ENCODE measurements at regions not wholly inside any gene's neighbourhood (a gene's known extent, or its start where the extent isn't known, plus 50 kb on each side); places are given as distances from the start of the nearest gene placed in this dataset.

GRCh38 chr3:59531066-59531745, 481.4 kb upstream of the CFAP20DC start:
- Mint-ChIP-seq H3K9me3 (no peaks in the 10 kb centered on the region), H3K36me3 (no peaks in the 10 kb centered on the region), H3K4me3 (no peak overlapping the region), H3K27ac (no peak overlapping the region), H3K27me3 (no peaks in the 10 kb centered on the region), H3K4me1 (no peaks in the 10 kb centered on the region)
- no peak for DNase-seq (ENCODE audit: low spot score in 2 of 2)
- no peak for ATAC-seq (ENCODE audit: low read depth)

DNA sequence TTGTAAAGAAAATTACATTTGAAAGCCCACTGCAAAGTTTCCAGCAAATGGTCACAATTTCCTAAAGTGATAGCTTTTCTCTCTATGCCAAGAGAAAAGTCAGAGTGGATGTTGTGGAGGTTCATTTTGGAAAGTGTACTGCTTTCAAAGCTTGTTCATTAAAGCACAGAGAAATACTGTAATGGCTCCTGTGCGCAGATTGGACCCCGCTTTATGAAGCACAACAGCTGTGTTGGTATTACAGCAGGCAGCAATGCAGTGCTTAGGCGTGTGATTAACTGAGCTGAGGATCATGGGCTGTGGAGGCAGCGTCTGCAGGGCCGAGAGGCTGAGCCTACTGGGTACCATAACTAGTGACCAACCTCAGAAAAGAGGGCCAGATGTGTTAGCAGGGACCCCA, 478.4 kb upstream of the CFAP20DC start:
- H3K4me3 Mint-ChIP-seq, result no peak overlapping the region

DNA sequence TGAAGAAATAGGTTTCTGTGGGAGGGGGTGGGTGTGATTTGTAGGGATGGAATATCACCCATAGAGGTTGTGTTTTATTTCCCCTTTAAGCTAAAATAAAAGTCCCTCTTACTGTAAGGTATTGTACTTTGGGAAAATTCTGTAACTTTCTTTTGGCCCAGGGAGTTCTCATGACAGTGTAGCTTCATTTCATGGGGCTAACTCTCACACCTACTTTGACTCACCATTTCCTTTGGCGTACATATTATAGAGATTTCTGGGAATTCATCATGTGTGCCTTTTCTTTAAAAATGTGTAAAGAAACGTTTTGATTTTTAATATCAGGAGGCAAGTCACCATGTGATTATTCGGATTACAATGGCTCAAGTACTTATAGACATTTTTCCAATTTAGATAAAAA, 477.7 kb upstream of the CFAP20DC start:
- Mint-ChIP-seq H3K4me3 (no peak overlapping the region), H3K27me3 (no peaks in the 10 kb centered on the region), H3K9me3 (no peaks in the 10 kb centered on the region), H3K27ac (no peak overlapping the region), H3K4me1 (no peaks in the 10 kb centered on the region), H3K36me3 (no peaks in the 10 kb centered on the region)
- ATAC-seq (ENCODE audit: low read depth) (no peak), DNase-seq (ENCODE audit: low spot score in 2 of 2) (no peak)

More for the DNA sequence above, 478.4 kb upstream of the CFAP20DC start:
- no peaks in the 10 kb centered on the region for H3K4me1 Mint-ChIP-seq
- DNase-seq (ENCODE audit: low spot score in 2 of 2) (no peak), ATAC-seq (ENCODE audit: low read depth) (no peak)
- H3K27me3 Mint-ChIP-seq, result no peaks in the 10 kb centered on the region
- H3K36me3 Mint-ChIP-seq, result no peaks in the 10 kb centered on the region
- H3K27ac Mint-ChIP-seq, result no peak overlapping the region
- H3K9me3 Mint-ChIP-seq, result no peaks in the 10 kb centered on the region

GRCh38 chr3:59526999-59527398, 477.2 kb upstream of the CFAP20DC start:
- H3K4me3 Mint-ChIP-seq, result no peak overlapping the region
- no peak for ATAC-seq (ENCODE audit: low read depth)

GRCh38 chr3:59522550-59522949, 472.7 kb upstream of the CFAP20DC start:
- DNase-seq (ENCODE audit: low spot score in 2 of 2) (no peak), ATAC-seq (ENCODE audit: low read depth) (no peak)
- H3K4me1 Mint-ChIP-seq, result no peaks in the 10 kb centered on the region
- no peaks in the 10 kb centered on the region for H3K27me3 Mint-ChIP-seq
- no peaks in the 10 kb centered on the region for H3K9me3 Mint-ChIP-seq
- no peaks in the 10 kb centered on the region for H3K36me3 Mint-ChIP-seq
- no peak overlapping the region for H3K4me3 Mint-ChIP-seq
- no peak overlapping the region for H3K27ac Mint-ChIP-seq

More at GRCh38 chr3:59526999-59527398, 477.2 kb upstream of the CFAP20DC start:
- H3K36me3 Mint-ChIP-seq, result no peaks in the 10 kb centered on the region
- no peaks in the 10 kb centered on the region for H3K4me1 Mint-ChIP-seq
- no peak for DNase-seq (ENCODE audit: low spot score in 2 of 2)
- H3K27ac Mint-ChIP-seq, result no peak overlapping the region
- H3K27me3 Mint-ChIP-seq, result no peaks in the 10 kb centered on the region
- no peaks in the 10 kb centered on the region for H3K9me3 Mint-ChIP-seq

DNA sequence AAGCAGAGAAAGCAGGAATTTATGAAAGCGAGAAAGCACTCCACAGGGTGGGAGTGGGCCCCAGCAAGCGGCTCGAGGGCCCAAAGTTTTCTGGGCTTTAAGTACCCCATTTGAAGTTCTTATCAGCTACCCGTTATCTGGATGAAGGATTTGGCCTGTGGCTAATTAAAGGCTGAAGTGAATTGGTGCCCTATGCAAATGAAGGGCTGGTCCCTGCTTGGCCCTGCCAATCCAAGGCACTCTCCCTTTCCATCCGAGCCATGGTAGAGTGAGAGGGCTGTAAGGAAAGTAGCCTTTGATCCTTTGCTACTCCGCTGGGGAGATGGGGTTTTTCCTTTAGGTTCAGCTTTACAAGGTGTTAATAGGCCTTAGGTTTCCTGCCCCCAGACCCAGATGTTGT, 469.3 kb upstream of the CFAP20DC start:
- no peak overlapping the region for H3K4me3 Mint-ChIP-seq

DNA sequence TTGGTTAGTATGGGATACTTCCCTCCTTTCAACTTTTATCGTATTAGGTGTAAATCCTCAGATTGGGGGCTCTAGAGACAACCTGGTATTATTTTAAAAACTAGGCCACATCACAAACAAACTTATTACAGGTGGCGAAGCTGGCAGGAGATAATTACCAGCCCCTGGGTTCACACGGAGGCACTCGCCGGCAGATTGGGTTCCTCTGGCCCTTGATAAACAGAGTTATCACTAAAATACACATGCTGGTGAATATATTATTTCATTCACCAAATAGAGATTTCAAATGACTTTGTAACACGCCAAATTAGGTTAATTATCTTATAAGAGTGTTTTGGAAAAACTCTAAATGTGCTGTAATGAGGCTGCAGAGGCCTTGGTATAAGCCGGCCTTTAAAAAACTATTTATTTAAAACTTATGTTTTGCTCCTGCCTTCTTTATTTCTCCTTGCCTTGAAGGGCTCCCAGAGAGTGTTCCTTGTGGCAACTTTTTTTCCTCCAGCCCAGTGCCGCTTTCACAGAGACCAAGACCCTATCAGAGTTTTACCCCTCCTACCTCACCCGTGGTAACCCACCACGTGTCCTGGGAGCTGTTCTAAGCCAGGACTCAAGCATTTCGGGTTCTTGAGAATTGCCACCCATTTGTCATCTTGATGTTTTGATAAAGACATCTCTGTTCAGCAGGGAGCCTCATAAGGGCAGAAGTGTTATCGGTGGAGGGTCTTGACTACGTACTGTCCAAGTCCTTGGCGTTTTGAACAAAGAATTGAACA, 468.6 kb upstream of the CFAP20DC start:
- no peak overlapping the region for H3K27ac Mint-ChIP-seq
- no peaks in the 10 kb centered on the region for H3K36me3 Mint-ChIP-seq
- H3K4me1 Mint-ChIP-seq, result no peaks in the 10 kb centered on the region
- no peak overlapping the region for H3K4me3 Mint-ChIP-seq
- no peaks in the 10 kb centered on the region for H3K27me3 Mint-ChIP-seq
- no peak for ATAC-seq (ENCODE audit: low read depth)
- no peaks in the 10 kb centered on the region for H3K9me3 Mint-ChIP-seq
- no peak for DNase-seq (ENCODE audit: low spot score in 2 of 2)

More for the DNA sequence above, 469.3 kb upstream of the CFAP20DC start:
- no peak for ATAC-seq (ENCODE audit: low read depth)
- no peaks in the 10 kb centered on the region for H3K4me1 Mint-ChIP-seq
- no peak overlapping the region for H3K27ac Mint-ChIP-seq
- no peaks in the 10 kb centered on the region for H3K27me3 Mint-ChIP-seq
- no peaks in the 10 kb centered on the region for H3K9me3 Mint-ChIP-seq
- H3K36me3 Mint-ChIP-seq, result no peaks in the 10 kb centered on the region
- DNase-seq (ENCODE audit: low spot score in 2 of 2), result no peak

DNA sequence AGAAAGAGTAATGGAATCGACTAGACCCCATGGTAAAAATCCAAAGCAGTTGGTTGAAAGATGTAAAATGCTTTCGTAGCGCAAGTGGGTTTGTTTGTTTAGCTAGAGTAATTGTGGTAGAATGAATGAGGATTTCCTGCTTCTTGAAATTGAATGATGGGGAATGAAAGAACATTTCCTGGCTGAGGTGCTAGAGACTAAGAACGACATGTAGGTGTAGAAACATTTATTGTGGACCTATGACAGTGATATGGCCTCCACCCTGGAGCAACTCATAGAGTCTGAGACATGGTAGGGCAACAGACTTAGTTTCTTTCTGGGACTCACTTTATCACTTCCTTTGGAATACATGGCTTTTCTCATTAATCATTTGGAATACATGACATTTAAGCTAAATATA, 467.6 kb upstream of the CFAP20DC start:
- H3K9me3 Mint-ChIP-seq, result no peaks in the 10 kb centered on the region
- H3K4me3 Mint-ChIP-seq, result no peak overlapping the region
- no peak overlapping the region for H3K27ac Mint-ChIP-seq
- H3K27me3 Mint-ChIP-seq, result no peaks in the 10 kb centered on the region
- H3K36me3 Mint-ChIP-seq, result no peaks in the 10 kb centered on the region
- no peaks in the 10 kb centered on the region for H3K4me1 Mint-ChIP-seq
- DNase-seq (ENCODE audit: low spot score in 2 of 2), result no peak
- ATAC-seq (ENCODE audit: low read depth), result no peak

DNA sequence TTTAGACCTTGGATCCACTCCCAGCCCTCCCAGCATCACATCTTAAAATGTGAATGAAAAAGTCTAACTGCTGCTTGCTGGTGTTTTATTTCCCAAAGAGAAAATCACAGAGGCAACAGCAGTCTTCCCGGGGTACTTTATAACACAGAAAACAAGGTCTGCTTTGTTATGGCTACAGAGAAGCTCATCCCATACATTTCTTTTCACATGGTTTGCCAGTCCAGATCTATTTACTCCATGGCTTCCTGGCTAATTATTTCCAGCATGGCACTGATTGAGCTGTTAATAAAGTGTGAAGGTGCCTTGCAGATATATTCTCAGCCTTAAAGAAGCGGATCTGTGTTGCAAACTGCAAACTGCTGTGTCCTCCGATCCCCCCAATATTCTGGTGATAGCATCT, 466.1 kb upstream of the CFAP20DC start:
- no peaks in the 10 kb centered on the region for H3K36me3 Mint-ChIP-seq
- no peak for DNase-seq (ENCODE audit: low spot score in 2 of 2)
- H3K27me3 Mint-ChIP-seq, result no peaks in the 10 kb centered on the region
- H3K27ac Mint-ChIP-seq, result no peak overlapping the region
- no peak overlapping the region for H3K4me3 Mint-ChIP-seq
- ATAC-seq (ENCODE audit: low read depth), result no peak
- no peaks in the 10 kb centered on the region for H3K4me1 Mint-ChIP-seq
- H3K9me3 Mint-ChIP-seq, result no peaks in the 10 kb centered on the region

- no peaks in the 10 kb centered on the region for H3K9me3 Mint-ChIP-seq
- no peak overlapping the region for H3K27ac Mint-ChIP-seq
- H3K4me3 Mint-ChIP-seq, result no peak overlapping the region
- no peak for ATAC-seq (ENCODE audit: low read depth)
- H3K27me3 Mint-ChIP-seq, result no peaks in the 10 kb centered on the region
- H3K36me3 Mint-ChIP-seq, result no peaks in the 10 kb centered on the region
- H3K4me1 Mint-ChIP-seq, result no peaks in the 10 kb centered on the region
- DNase-seq (ENCODE audit: low spot score in 2 of 2), result no peak
These were observed 465.1 kb upstream of the CFAP20DC start for GRCh38 chr3:59514865-59515482.

- Mint-ChIP-seq H3K9me3 (no peaks in the 10 kb centered on the region), H3K27ac (no peak overlapping the region), H3K36me3 (no peaks in the 10 kb centered on the region), H3K4me1 (no peaks in the 10 kb centered on the region), H3K27me3 (no peaks in the 10 kb centered on the region), H3K4me3 (no peak overlapping the region)
- ATAC-seq (ENCODE audit: low read depth) (no peak), DNase-seq (ENCODE audit: low spot score in 2 of 2) (no peak)
These were observed 463.7 kb upstream of the CFAP20DC start for GRCh38 chr3:59513570-59513969.

DNA sequence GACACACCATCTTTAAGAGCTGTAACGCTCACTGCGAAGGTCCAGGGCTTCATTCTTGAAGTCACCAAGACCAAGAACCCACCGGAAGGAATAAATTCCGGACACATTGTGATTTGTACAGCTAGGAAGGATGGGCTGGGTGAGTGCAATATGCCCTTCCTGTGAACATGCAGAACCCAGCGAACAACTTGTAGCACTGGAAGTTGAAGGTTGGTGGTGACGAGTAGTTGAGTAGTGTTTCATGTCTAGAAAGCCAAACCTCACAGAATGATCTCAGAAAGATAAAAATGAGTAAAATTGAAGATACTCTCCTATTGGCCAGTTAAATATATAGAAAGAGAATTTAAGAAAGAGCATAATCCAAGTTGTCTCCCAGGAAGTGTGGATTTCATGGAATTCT, 462.2 kb upstream of the CFAP20DC start:
- H3K9me3 Mint-ChIP-seq, result no peaks in the 10 kb centered on the region
- DNase-seq (ENCODE audit: low spot score in 2 of 2) (no peak), ATAC-seq (ENCODE audit: low read depth) (no peak)
- H3K4me1 Mint-ChIP-seq, result no peaks in the 10 kb centered on the region
- no peak overlapping the region for H3K4me3 Mint-ChIP-seq
- no peaks in the 10 kb centered on the region for H3K27me3 Mint-ChIP-seq
- H3K36me3 Mint-ChIP-seq, result no peaks in the 10 kb centered on the region
- H3K27ac Mint-ChIP-seq, result no peak overlapping the region

DNA sequence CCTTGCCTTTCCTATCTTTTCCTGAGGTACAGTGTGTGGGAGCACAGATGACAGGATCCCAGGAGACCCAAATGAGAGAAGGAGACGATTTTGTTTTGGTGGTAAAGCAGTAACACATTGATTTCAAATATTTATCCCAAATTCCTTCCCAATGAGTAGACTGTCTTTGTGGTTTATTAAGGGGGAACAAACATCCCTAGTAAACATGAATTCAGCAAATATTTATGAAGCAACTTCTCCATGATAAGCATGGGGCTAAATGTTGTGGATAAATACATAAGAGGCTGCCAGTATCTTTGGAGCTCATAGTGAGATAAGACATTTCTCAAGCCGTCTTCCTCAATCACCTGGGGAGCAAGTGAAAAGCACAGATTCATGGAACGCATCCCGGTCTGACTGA, 460.8 kb upstream of the CFAP20DC start:
- no peak for DNase-seq (ENCODE audit: low spot score in 2 of 2)
- no peak for ATAC-seq (ENCODE audit: low read depth)
- Mint-ChIP-seq H3K4me1 (no peaks in the 10 kb centered on the region), H3K27me3 (no peaks in the 10 kb centered on the region), H3K27ac (no peak overlapping the region), H3K36me3 (no peaks in the 10 kb centered on the region), H3K4me3 (no peak overlapping the region), H3K9me3 (no peaks in the 10 kb centered on the region)

- no peak for ATAC-seq (ENCODE audit: low read depth)
- no peak overlapping the region for H3K27ac Mint-ChIP-seq
- H3K9me3 Mint-ChIP-seq, result no peaks in the 10 kb centered on the region
- no peaks in the 10 kb centered on the region for H3K27me3 Mint-ChIP-seq
- no peak for DNase-seq (ENCODE audit: low spot score in 2 of 2)
- no peaks in the 10 kb centered on the region for H3K36me3 Mint-ChIP-seq
- H3K4me3 Mint-ChIP-seq, result no peak overlapping the region
- H3K4me1 Mint-ChIP-seq, result no peaks in the 10 kb centered on the region
These were observed 458.4 kb upstream of the CFAP20DC start for GRCh38 chr3:59508273-59508672.

Measured in memory B cell (primary cell).